Fibroblast of peridontal ligament (primary cell): ENCODE measurements at regions not wholly inside any gene's neighbourhood (a gene's known extent, or its start where the extent isn't known, plus 50 kb on each side); places are given as distances from the start of the nearest gene placed in this dataset.
A peak's percentile ranks its signal among the peaks of the same experiment; 100 is the strongest.
"Not testable (repeated sequence)": the region's sequence is repeated elsewhere in the genome, so short reads cannot be mapped to it uniquely, and the experiment has no call there.

ENCODE experiments used
- DNase-seq: peaks from one replicate; pipeline ENCODE4 v3.0.0-alpha.2; 2010; ENCODE audit errors: extremely low read depth

- no peak for DNase-seq
Observed at GRCh38 chr17:31748881-31749280, 110.2 kb downstream of the COPRS start.

DNA sequence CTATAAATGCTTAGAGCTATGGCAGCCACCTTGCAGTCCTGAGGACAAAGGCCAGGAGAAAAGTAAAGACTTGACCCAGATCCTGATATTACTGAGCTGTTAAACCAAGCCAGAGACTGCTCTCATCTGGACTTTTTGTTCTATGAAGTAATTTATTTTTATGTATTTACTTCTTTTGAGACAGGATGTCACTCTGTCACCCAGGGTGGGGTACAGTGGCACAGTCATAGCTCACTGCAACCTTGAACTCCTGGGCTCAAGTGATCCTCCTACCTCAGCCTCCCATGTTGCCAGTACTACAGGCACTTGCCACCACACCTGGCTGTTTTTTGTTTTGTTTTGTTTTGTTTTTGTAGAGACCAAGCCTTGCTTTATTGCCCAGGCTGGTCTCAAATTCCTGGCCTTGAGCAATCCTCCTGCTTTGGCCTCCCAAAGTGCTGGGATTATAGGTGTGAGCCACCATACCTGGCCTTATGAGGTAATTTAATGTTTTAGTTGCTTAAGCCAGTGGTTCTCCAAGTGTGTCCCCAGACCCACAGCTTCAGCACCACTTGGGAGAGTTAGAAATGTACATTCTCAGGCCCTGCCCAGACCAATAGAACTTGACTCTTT is 112.1 kb downstream of the COPRS start:
- no peak for DNase-seq

DNA sequence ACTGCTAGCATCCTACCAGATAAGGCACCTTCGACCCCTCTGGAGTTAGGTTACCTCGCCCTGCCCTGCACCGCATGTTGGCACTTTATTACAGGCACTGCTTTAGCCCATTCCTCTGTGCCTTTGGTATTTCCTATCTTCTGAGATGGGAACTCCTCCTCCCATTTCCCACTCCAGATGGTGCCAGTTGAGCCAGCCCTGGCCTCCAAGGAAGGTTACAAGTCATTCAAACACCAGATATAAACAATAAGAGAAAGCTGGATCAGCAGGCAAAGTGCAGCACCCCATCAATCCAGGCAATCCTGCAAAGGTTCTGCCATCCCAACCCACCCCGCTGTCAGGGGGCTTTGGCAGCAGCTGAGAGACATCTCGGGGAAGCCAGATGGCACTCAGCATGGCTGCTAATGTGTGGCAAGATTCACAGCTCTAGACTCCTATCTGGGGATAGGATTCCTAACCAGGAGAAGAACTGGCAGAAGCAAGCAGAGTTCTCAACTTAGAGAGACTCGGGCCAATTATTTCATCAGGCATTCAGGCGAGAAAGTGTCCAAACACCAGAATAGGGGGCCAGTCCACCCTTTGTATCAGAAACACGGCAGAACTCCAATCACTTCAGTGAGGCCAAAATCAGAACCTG is 113.0 kb downstream of the COPRS start:
- DNase-seq, result no peak

- DNase-seq, result peak; percentile 37
Observed at GRCh38 chr17:31744511-31744951, 114.5 kb downstream of the COPRS start.

GRCh38 chr17:31743797-31744196 is 115.2 kb downstream of the COPRS start:
- peak; percentile 73 for DNase-seq

GRCh38 chr17:31741371-31741770 is 117.7 kb downstream of the COPRS start:
- no peak for DNase-seq

GRCh38 chr17:31740611-31741082 is 118.4 kb downstream of the COPRS start:
- DNase-seq, result peak; percentile 99

DNA sequence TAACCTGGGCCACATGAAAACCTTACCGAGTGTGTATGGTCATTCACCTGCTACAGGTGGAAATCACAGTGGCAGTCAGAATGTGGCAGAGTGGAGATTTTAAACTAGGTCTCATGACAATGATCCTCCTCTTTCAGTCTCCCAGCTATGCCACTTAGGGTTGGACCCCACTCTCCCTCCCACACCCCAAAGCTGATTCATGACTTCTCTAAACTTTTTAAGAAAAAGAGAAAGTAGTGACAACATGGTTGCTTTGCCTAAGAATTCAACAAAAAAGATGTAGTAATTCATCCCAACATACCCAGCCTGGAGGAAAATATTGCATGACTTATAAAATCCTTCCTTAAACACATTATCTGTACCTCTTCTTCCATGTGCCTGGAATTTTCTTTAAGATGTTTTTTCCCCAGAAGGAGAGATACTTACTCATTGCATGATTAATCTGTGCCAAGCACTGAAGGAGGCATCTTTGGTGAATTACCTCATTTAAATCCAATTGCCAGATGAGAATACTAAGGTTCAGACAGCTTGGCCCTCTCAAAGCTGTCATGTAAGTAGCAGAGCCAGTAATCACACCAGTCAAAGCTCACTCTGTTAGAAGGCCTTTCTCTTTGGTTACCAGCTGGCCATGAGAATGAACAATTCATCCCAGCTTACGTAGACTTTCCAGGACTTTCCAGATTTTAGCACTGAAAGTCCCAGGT is 119.9 kb downstream of the COPRS start:
- DNase-seq, result peak; percentile 88

- no peak for DNase-seq
Observed at GRCh38 chr17:31738488-31738887, 120.6 kb downstream of the COPRS start.

GRCh38 chr17:31738067-31738466 is 121.0 kb downstream of the COPRS start:
- no peak for DNase-seq

- no peak for DNase-seq
Observed at GRCh38 chr17:31736855-31737625, 122.0 kb downstream of the COPRS start.

DNA sequence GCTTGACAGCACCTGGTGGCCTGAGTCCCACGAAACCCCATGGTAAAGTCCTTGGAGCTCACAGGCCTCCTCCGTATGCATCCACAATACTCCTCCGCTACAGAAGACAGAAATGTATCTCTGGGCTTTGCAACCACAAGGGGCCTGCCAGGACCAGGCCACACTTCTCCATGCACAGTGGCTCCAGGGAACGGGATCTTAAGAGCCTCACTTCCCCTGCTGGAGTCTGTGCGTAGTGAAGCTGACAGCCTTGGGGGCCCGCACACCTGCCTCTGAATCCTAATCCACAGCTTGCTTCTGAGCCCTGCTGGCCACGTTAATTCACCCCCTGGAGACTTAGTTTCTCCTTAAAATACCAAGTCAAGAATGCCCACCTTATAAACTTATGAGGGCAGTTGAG is 125.7 kb downstream of the COPRS start:
- DNase-seq, result no peak

DNA sequence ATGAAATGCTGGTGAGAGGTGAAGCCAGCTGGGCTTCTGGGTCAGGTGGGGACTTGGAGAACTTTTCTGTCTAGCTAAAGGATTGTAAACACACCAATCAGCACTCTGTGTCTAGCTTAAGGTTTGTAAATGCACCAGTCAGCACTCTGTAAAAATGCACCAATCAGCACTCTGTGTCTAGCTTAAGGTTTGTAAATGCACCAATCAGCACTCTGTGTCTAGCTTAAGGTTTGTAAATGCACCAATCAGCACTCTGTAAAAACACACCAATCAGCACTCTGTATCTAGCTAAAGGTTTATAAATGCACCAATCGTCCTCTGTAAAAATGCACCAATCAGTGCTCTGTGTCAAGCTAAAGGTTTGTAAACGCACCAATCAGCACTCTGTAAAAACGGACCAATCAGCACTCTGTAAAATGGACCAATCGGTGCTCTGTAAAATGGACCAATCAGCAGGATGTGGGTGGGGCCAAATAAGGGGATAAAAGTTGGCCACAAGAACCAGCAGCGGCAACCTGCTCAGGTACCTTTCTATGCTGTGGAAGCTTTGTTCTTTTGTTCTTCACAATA is 127.4 kb downstream of the COPRS start:
- not testable (repeated sequence) for DNase-seq

DNA sequence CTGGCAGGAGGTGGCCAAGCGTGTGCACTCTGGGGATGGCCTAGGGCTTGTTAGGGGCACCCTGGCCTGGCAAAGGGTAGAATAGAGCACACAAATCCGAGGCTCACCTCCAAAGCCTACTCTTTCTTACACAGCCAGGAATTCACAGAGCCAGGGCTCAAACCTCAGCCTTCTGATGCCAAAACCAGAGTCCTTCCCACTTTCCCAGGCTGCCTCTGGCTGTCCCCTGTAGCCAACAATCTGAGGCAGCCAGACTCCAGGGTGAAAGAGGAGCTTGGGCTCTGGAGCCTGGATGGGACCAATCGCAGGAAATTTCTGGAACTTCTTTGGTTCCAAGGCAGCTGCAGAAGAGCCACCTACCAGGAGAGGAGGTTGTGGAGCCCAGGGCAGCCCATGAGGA is 127.9 kb downstream of the COPRS start:
- DNase-seq, result no peak

DNA sequence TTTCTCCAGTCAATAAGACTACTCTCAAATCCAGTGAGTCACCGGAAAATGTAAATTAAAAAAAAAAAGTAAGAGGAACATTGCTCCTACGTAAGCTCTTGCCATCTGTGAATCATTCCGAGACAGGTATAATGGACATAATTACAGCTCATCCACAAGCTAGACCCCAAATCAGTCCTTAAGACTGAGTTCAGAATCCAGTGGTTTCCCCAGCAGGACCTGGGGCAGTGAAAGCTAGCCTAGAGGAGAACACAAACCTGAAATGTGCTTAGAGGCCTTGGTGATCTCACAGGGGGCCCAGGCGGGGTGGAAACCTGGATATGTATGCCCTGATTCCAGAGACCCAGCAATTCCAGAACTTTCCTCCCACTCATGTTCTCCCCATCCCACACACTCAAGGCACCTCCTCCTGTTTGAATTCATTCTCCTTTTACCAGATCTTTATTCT is 132.0 kb downstream of the COPRS start:
- DNase-seq, result peak; percentile 58

DNA sequence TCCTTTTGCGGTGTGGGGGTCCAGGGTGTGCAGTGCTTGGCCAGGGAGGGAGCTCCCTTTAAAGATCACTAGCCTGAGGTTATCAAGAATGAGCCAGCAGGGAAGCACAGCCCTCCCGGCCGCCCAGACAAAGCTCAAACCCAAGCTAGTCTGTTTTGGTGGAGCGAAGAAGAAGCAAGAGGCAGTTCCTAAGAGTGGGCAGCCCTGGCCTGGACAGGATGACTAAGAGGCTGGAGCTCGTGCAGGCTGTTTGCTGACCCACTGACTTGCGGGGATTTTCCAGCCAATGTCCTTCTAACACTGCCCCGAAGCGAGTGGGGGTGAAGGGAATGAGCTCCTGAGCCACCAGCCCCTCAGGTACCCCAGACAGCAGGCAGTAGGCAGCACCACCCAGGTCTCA is 134.4 kb downstream of the COPRS start:
- DNase-seq, result no peak

DNA sequence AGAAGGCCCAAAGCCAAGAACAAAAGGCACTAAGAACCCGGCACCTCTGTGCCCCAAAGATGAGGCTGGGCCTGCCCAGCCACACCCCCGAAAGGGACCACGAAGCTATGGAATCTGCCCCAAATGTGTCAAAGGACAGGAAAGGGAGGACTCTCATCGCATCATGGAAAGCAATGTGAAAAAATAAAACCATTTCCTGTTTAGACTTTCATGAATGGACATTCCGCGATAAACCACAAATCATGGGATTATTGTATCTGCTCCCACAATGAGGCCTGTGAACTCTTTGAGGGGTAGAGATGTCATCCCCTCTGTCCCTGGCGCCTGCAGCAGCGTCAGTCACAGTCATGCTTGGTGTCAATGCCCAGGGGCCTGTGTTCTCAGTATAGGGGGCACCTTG is 135.0 kb downstream of the COPRS start:
- DNase-seq, result peak; percentile 84

DNA sequence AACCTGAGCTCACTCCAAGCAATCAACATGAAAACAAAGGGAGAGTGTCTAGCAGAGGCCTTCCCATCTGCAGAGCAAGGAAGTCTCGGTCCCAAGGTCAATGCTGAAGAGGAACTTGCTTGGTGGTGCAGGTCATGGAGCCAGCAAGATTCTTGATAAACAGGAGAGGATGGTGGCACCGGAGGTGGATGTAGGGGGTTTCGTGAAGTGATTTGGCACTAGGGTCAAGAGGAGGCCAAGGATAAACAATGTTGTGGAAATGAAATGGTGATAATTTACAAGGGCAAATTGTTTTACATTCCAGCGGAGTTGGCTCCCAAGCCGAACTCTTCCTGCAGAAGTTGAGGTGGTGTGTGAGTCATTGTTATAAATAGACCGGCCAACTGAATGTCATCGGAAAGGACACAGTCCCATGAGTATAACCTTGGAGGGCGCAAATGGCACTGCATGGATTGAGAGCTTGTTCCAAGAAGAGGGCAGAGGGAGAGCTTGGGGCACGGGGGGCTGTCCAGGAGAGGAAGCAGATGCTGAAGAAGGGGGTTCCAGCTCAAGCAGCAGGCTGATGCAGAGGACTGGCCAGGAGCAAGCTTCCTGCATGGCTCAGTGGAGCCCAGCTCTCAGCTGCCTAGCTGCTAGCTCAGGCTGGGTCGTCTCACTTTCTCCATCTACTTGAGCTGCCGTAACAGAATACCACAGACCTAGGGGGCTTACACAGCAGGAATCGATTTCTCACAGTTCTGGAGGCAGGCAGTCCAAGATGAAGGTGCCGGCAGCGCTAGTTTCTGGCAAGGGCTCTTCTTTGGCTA is 136.6 kb downstream of the COPRS start:
- no peak for DNase-seq

DNA sequence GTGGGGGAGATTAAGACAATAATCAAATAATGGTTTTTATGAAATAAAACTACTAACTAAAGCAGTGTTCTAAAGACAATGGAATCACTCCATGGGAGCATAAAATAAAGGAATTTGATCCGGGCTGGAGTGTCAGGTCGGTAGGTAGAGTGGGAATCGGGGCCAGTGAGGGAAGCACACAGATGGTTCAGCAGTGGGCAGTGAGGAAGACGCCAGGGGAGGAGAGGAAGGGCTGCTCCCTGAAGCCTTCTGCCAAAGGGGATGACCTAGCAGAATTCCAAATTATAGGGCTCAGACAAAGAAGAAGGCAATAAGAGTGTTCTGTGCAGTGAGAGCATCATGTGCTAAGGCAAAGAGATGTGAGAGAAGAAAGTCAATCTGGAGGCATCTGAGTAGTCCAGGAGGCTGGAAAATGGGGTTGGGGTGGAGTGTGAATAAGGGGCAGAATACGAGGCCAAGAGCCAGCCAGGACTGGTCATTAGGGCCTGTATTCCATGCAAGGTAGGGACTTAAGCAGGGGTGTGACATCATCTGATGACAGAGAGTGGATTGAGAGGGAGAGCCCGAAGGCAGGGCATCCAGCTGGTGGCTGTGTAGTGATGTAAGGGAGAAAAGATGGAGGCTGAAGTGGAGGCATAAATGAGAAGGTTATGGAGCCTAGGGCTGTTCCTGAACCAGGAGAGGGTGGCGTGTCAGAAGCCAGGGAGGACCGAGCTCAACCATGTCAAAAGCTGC is 137.6 kb downstream of the COPRS start:
- DNase-seq, result no peak

- DNase-seq, result not testable (repeated sequence)
Observed at GRCh38 chr17:31717251-31717650, 141.8 kb downstream of the COPRS start.
